NCI-H128 (cell line): ENCODE measurements at regions not wholly inside any gene's neighbourhood (a gene's known extent, or its start where the extent isn't known, plus 50 kb on each side); places are given as distances from the start of the nearest gene placed in this dataset.
"Not testable (repeated sequence)": the region's sequence is repeated elsewhere in the genome, so short reads cannot be mapped to it uniquely, and the experiment has no call there.

ENCODE experiments used
- DNase-seq: peaks from one replicate; lab custom pipeline; 2025; ENCODE audit not compliant: unreplicated experiment; lab: John Stamatoyannopoulos, UW

- DNase-seq, result no peak
These were observed 1004.3 kb downstream of the SLITRK5 start for GRCh38 chr13:88675347-88675996.

GRCh38 chr13:88676016-88676415, 1004.8 kb downstream of the SLITRK5 start:
- no peak for DNase-seq

GRCh38 chr13:88685459-88685858, 1014.3 kb downstream of the SLITRK5 start:
- DNase-seq, result no peak

- no peak for DNase-seq
These were observed 1030.4 kb downstream of the SLITRK5 start for GRCh38 chr13:88701551-88701950.

GRCh38 chr13:88704600-88705275, 1033.6 kb downstream of the SLITRK5 start:
- DNase-seq, result no peak

- no peak for DNase-seq
These were observed 1036.5 kb downstream of the SLITRK5 start for GRCh38 chr13:88707646-88708045.

GRCh38 chr13:88717946-88718345, 1046.8 kb downstream of the SLITRK5 start:
- no peak for DNase-seq

GRCh38 chr13:88718781-88719180, 1047.6 kb downstream of the SLITRK5 start:
- no peak for DNase-seq

- no peak for DNase-seq
These were observed 1054.9 kb downstream of the SLITRK5 start for GRCh38 chr13:88726075-88726474.

- not testable (repeated sequence) for DNase-seq
These were observed 1056.1 kb downstream of the SLITRK5 start for GRCh38 chr13:88727236-88727635.

GRCh38 chr13:88729605-88730004, 1058.4 kb downstream of the SLITRK5 start:
- no peak for DNase-seq

GRCh38 chr13:88736026-88736425, 1064.9 kb downstream of the SLITRK5 start:
- DNase-seq, result no peak

GRCh38 chr13:88739195-88739594, 1068.0 kb downstream of the SLITRK5 start:
- DNase-seq, result no peak

- no peak for DNase-seq
These were observed 1073.1 kb downstream of the SLITRK5 start for GRCh38 chr13:88744289-88744688.

- no peak for DNase-seq
These were observed 1073.8 kb downstream of the SLITRK5 start for GRCh38 chr13:88745011-88745410.

GRCh38 chr13:88752041-88752440, 1080.9 kb downstream of the SLITRK5 start:
- DNase-seq, result no peak

GRCh38 chr13:88754141-88754540, 1083.0 kb downstream of the SLITRK5 start:
- no peak for DNase-seq

- DNase-seq, result no peak
These were observed 1090.0 kb downstream of the SLITRK5 start for GRCh38 chr13:88761145-88761544.

- no peak for DNase-seq
These were observed 1092.9 kb downstream of the SLITRK5 start for GRCh38 chr13:88764103-88764502.

GRCh38 chr13:88800505-88800904, 1129.3 kb downstream of the SLITRK5 start:
- no peak for DNase-seq

- no peak for DNase-seq
These were observed 1130.2 kb downstream of the SLITRK5 start for GRCh38 chr13:88801361-88801760.

GRCh38 chr13:88802886-88803285, 1131.7 kb downstream of the SLITRK5 start:
- no peak for DNase-seq

- no peak for DNase-seq
These were observed 1135.3 kb downstream of the SLITRK5 start for GRCh38 chr13:88806438-88806837.
